ENCODE measurements at regions not wholly inside any gene's neighbourhood (a gene's known extent, or its start where the extent isn't known, plus 50 kb on each side); places are given as distances from the start of the nearest gene placed in this dataset.
"Not testable (repeated sequence)": the region's sequence is repeated elsewhere in the genome, so short reads cannot be mapped to it uniquely, and the experiment has no call there.

DNA sequence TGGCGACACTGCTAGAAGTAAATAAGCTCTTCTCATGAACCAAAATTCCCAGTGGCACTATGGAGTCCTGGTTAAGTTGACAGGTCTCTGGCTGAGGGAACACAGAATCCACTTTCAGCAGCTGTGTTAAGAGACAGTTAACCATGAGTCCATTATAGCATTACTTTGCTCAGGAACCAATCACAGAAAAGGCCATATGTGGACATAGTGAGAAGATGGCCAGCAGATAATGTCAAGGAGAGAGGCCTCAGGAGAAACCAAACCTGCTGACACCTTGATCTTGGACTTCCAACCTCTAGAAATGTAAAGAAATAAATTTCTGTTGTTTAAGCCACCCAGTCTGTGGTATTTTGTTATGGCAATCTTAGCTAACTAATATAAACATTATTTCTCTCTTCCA, 88.7 kb upstream of the SPTLC1 start:
- H2AK5ac ChIP-seq (ENCODE audit: low read depth, low read length); H4K91ac ChIP-seq (replicated peaks; ENCODE audit: insufficient read length, low read length); H2BK5ac ChIP-seq (ENCODE audit: low read depth, low read length); H3K14ac ChIP-seq (ENCODE audit: insufficient read length); FAIRE-seq; DNase-seq (ENCODE audit: low read depth in 1 of 2, low spot score in 2 of 2); H4K8ac ChIP-seq (ENCODE audit: extremely low read depth, insufficient read depth, low read length); H4K5ac ChIP-seq (ENCODE audit: insufficient read length, low read depth, low read length); H2BK12ac ChIP-seq (ENCODE audit: low read depth, low read length); H3K4ac ChIP-seq (replicated peaks; ENCODE audit: insufficient read length, low read depth, low read length); H3K36me3 ChIP-seq (ENCODE audit: control insufficient read depth in 2 of 4, insufficient read depth in 4 of 4, low read length in 3 of 4); H4K20me1 ChIP-seq (replicated peaks in 1 of 2; ENCODE audit: control insufficient read depth in 1 of 2, insufficient read depth in 2 of 2, low read length in 2 of 2); H2BK15ac ChIP-seq (ENCODE audit: low read length); H3K23ac ChIP-seq (ENCODE audit: insufficient read length); H3K4me3 ChIP-seq (ENCODE audit: extremely low read depth in 1 of 4, insufficient read depth in 2 of 4, low read depth in 3 of 4, low read length in 4 of 4); H2BK20ac ChIP-seq (ENCODE audit: low read length); H3K79me1 ChIP-seq (ENCODE audit: low read depth, low read length); H3K79me2 ChIP-seq (ENCODE audit: control insufficient read depth in 1 of 2, insufficient read depth in 2 of 2, low read length in 2 of 2); H2BK120ac ChIP-seq (replicated peaks; ENCODE audit: low read depth, low read length); H3K18ac ChIP-seq (ENCODE audit: extremely low read depth, low read length); H3K9ac ChIP-seq (replicated peaks in 1 of 4; ENCODE audit: extremely low read depth in 1 of 4, low read depth in 3 of 4, low read length in 3 of 4); H3K4me1 ChIP-seq (replicated peaks in 1 of 4; ENCODE audit: control insufficient read depth in 3 of 4, insufficient read depth in 4 of 4, low read length in 3 of 4); H3K9me3 ChIP-seq (ENCODE audit: insufficient read depth in 2 of 2, low read depth in 1 of 2, low read length in 1 of 2); H3K23me2 ChIP-seq (ENCODE audit: low read depth, low read length); H3K56ac ChIP-seq (replicated peaks; ENCODE audit: insufficient read length, low read depth, low read length); H2AFZ ChIP-seq (ENCODE audit: low read length); H3K4me2 ChIP-seq (ENCODE audit: insufficient read depth in 1 of 2, low read depth in 2 of 2, low read length in 2 of 2); H3K27me3 ChIP-seq (replicated peaks in 1 of 4; ENCODE audit: control insufficient read depth in 3 of 4, extremely low read depth in 1 of 4, insufficient read depth in 3 of 4, low read length in 3 of 4); H3K27ac ChIP-seq (ENCODE audit: low read depth, low read length): not testable (repeated sequence)
- ChIA-PET CTCF (ENCODE audit: partially characterized antibody) (interaction anchor here (0.6 to 2.6 kb wide), 7 partner anchors 9 to 293 kb away, joined by 3 to 14 read pairs (median 3); no protein-coding TSS in a partner anchor), POLR2A (ENCODE audit: partially characterized antibody) (interaction anchor here (0.9 kb wide), 1 partner anchor 8 kb away, joined by 4 read pairs; no protein-coding TSS in a partner anchor)
- WGBS, 2 experiments (ENCODE audit: extremely low coverage in 1 of 2, insufficient coverage in 1 of 2, insufficient read length in 1 of 2, insufficient replicate concordance in 2 of 2, low coverage in 1 of 2, low lambda C conversion rate in 2 of 2, missing lambda C conversion rate in 1 of 2), result 100% methylated on average over 1 of the region's 1 CpG; no CpG with 5 or more reads in 1 of the 2 experiments

GRCh38 chr9:92198237-92198636, 83.0 kb upstream of the SPTLC1 start:
- H3K27me3 ChIP-seq (replicated peaks in 1 of 4; ENCODE audit: control insufficient read depth in 3 of 4, extremely low read depth in 1 of 4, insufficient read depth in 3 of 4, low read length in 3 of 4); H4K5ac ChIP-seq (ENCODE audit: insufficient read length, low read depth, low read length); CTCF ChIA-PET (ENCODE audit: partially characterized antibody); H3K23me2 ChIP-seq (ENCODE audit: low read depth, low read length); FAIRE-seq; H3K23ac ChIP-seq (ENCODE audit: insufficient read length); H2BK5ac ChIP-seq (ENCODE audit: low read depth, low read length); H3K79me1 ChIP-seq (ENCODE audit: low read depth, low read length); POLR2A ChIA-PET (ENCODE audit: partially characterized antibody); H3K14ac ChIP-seq (ENCODE audit: insufficient read length); H3K4me2 ChIP-seq (ENCODE audit: insufficient read depth in 1 of 2, low read depth in 2 of 2, low read length in 2 of 2); H2BK12ac ChIP-seq (ENCODE audit: low read depth, low read length); H4K91ac ChIP-seq (replicated peaks; ENCODE audit: insufficient read length, low read length); H3K4ac ChIP-seq (replicated peaks; ENCODE audit: insufficient read length, low read depth, low read length); DNase-seq (ENCODE audit: low read depth in 1 of 2, low spot score in 2 of 2); H3K4me3 ChIP-seq (ENCODE audit: extremely low read depth in 1 of 4, insufficient read depth in 2 of 4, low read depth in 3 of 4, low read length in 4 of 4); H4K20me1 ChIP-seq (replicated peaks in 1 of 2; ENCODE audit: control insufficient read depth in 1 of 2, insufficient read depth in 2 of 2, low read length in 2 of 2); H4K8ac ChIP-seq (ENCODE audit: extremely low read depth, insufficient read depth, low read length); H2BK15ac ChIP-seq (ENCODE audit: low read length); H3K18ac ChIP-seq (ENCODE audit: extremely low read depth, low read length); H2AFZ ChIP-seq (ENCODE audit: low read length); H3K9ac ChIP-seq (replicated peaks in 1 of 4; ENCODE audit: extremely low read depth in 1 of 4, low read depth in 3 of 4, low read length in 3 of 4); H3K4me1 ChIP-seq (replicated peaks in 1 of 4; ENCODE audit: control insufficient read depth in 3 of 4, insufficient read depth in 4 of 4, low read length in 3 of 4); H3K36me3 ChIP-seq (ENCODE audit: control insufficient read depth in 2 of 4, insufficient read depth in 4 of 4, low read length in 3 of 4); H3K79me2 ChIP-seq (ENCODE audit: control insufficient read depth in 1 of 2, insufficient read depth in 2 of 2, low read length in 2 of 2); H2BK20ac ChIP-seq (ENCODE audit: low read length); H3K27ac ChIP-seq (ENCODE audit: low read depth, low read length); H3K56ac ChIP-seq (replicated peaks; ENCODE audit: insufficient read length, low read depth, low read length); H2AK5ac ChIP-seq (ENCODE audit: low read depth, low read length); H3K9me3 ChIP-seq (ENCODE audit: insufficient read depth in 2 of 2, low read depth in 1 of 2, low read length in 1 of 2); H2BK120ac ChIP-seq (replicated peaks; ENCODE audit: low read depth, low read length): not testable (repeated sequence)

Data from H1 (cell line).